H1 (cell line): ENCODE measurements at regions not wholly inside any gene's neighbourhood (a gene's known extent, or its start where the extent isn't known, plus 50 kb on each side); places are given as distances from the start of the nearest gene placed in this dataset.

Source experiments
- CEBPB ChIP-seq: IDR thresholded peaks from 2 replicates; pipeline ENCODE4 v1.6.1; 2012; ENCODE audit warnings: low read depth, low read length
- RAD21 ChIP-seq, 2 experiments: IDR thresholded peaks in 1 of 2; conservative IDR thresholded peaks in 1 of 2; 2 replicates each; pipeline ENCODE4 v1.6.1; 2011; ENCODE audit warnings: low read depth in 2 of 2, low read length in 2 of 2, improper control_type of control experiment in 1 of 2, inconsistent platforms in 1 of 2, mild to moderate bottlenecking in 1 of 2, moderate library complexity in 1 of 2
- TF ChIP-seq, protein P1 (sequence below): IDR thresholded peaks from 2 replicates; pipeline ENCODE4 v1.6.1; 2011; ENCODE audit warnings: low read depth, mild to moderate bottlenecking, low read length; ENCODE audit not compliant: insufficient read depth

DNA sequence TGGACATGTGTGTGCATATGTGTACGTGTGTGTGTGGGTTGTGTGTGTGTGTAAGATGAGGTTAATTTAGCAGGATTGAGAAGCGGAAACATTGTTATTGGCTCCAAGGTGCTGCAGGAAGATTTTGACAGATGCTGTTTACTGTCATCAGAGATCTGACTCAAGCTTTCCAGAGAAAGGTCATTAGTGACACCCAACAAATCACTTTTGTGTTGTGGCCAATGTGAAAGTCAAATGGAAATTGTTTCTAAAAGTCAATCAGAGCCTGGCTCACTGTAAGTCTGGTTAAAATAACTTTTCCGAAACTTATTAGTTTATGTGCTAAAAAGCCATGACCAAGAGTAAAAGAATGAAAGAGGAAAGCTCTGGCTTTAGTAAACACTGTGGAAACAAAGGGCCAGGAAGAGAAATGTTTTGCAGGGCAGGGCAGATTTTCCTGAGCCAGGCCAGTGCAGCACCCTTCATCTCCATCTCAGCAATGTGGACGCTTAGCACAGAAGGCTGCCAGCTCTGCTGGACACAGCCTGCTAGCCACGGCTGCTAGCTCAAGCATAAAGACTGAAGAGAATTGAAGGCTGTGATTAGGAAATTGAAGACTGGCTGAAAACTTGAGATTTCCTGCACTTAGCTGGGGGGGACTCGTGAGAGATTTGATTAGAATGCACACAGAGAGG is 235.8 kb downstream of the NEDD1 start (continued):
- no peak for TF ChIP-seq RAD21 (IDR thresholded peaks at IDR 0.05 in 1 of 2, conservative IDR thresholded peaks at IDR 0.05 in 1 of 2; ENCODE audit: low read depth in 2 of 2, low read length in 2 of 2)
- no peak for TF ChIP-seq CEBPB
- TF ChIP-seq, protein P1, sequence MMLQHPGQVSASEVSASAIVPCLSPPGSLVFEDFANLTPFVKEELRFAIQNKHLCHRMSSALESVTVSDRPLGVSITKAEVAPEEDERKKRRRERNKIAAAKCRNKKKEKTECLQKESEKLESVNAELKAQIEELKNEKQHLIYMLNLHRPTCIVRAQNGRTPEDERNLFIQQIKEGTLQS = no peak
